HCT116 (cell line): ENCODE measurements at regions not wholly inside any gene's neighbourhood (a gene's known extent, or its start where the extent isn't known, plus 50 kb on each side); places are given as distances from the start of the nearest gene placed in this dataset.

Experiments used
- ATAC-seq: fragments of 200-7000 bp; cut with Tn5 transposase; 2 replicates; pipeline ENCODE4 v1.9.1; 2020; ENCODE audit warnings: mild to moderate bottlenecking, moderate library complexity
- BruUV-seq: library from RNA; stranded (reverse); fragments of 400-500 nt; replicated peaks from 2 replicates; lab custom pipeline; 2021; lab: Mats Ljungman, UMichigan
- CTCF ChIA-PET: fragments of 300-600 bp; sonication (Branson Sonifier 250); formaldehyde crosslinking; loops from one replicate; lab custom pipeline; 2021; ENCODE audit warnings: antibody characterized with exemption; lab: Charles Lee
- POLR2A ChIA-PET: fragments of 300-600, 350-600 bp; sonication (Branson Sonifier 250); formaldehyde crosslinking; loops from one replicate; lab custom pipeline; 2021; ENCODE audit warnings: antibody characterized with exemption; lab: Charles Lee
- RAD21 ChIA-PET, 2 experiments: fragments of 300-600 bp; sonication (Branson Sonifier 250); formaldehyde crosslinking; loops; one replicate each; lab custom pipeline; 2023; ENCODE audit warnings: low total read pairs in 2 of 2; ENCODE audit not compliant: uncharacterized antibody in 2 of 2, unreplicated experiment in 2 of 2, low non-redundant PET in 1 of 2; lab: Charles Lee
- DNase-seq: peaks from one replicate; pipeline ENCODE4 v3.0.0-alpha.2; 2010; ENCODE audit warnings: low read depth, low spot score
- H2AFZ ChIP-seq: fragments of 200-600 bp; shearing (Covaris generic), sonication (generic); 2 replicates; pipeline ENCODE4 v1.6.1; 2017; ENCODE audit warnings: low read depth, mixed run types, mixed read lengths, antibody characterized with exemption, low read length; ENCODE audit not compliant: poor library complexity, severe bottlenecking
- H3K27ac ChIP-seq: 2 replicates; pipeline ENCODE4 v1.5.1; 2012; ENCODE audit warnings: low read depth, low read length
- H3K27me3 ChIP-seq: fragments of 200-600 bp; sonication (generic); 2 replicates; pipeline ENCODE4 v1.6.1; 2016; ENCODE audit warnings: mixed run types, low read length, mixed read lengths; ENCODE audit not compliant: insufficient read depth
- H3K36me3 ChIP-seq, 2 experiments: fragments of 200-500 bp in 1 of 2; fragments of 200-600 bp in 1 of 2; sonication (Bioruptor generic) in 1 of 2; sonication (generic) in 1 of 2; 2 replicates each; pipeline versions ENCODE4 v1.5.1 to v1.6.1; 2014 to 2016; ENCODE audit warnings: low read length in 2 of 2, inconsistent platforms in 1 of 2, mixed read lengths in 1 of 2, mixed run types in 1 of 2; ENCODE audit not compliant: insufficient read depth in 2 of 2, control insufficient read depth in 1 of 2
- H3K4me1 ChIP-seq, 2 experiments: fragments of 200-600 bp in 1 of 2; sonication (generic) in 1 of 2; 2 replicates each; pipeline versions ENCODE4 v1.5.1 to v1.6.1; 2012 to 2017; ENCODE audit warnings: low read length in 2 of 2, inconsistent platforms in 1 of 2, mild to moderate bottlenecking in 1 of 2, mixed read lengths in 1 of 2, mixed run types in 1 of 2, moderate library complexity in 1 of 2; ENCODE audit not compliant: insufficient read depth in 2 of 2, control insufficient read depth in 1 of 2
- H3K4me2 ChIP-seq: fragments of 200-600 bp; sonication (generic); 2 replicates; pipeline ENCODE4 v1.6.1; 2017; ENCODE audit warnings: mixed run types, low read length, mixed read lengths
- H3K4me3 ChIP-seq, 2 experiments: fragments of 200-600 bp in 1 of 2; sonication (generic) in 1 of 2; replicated peaks in 1 of 2; 2 replicates each; pipeline ENCODE4 v1.5.1; 2011 to 2016; ENCODE audit warnings: low read length in 2 of 2, control low read depth in 1 of 2, low read depth in 1 of 2, mild to moderate bottlenecking in 1 of 2, mixed read lengths in 1 of 2, mixed run types in 1 of 2
- H3K79me2 ChIP-seq: fragments of 200-600 bp; sonication (generic); 2 replicates; pipeline ENCODE4 v1.6.1; 2017; ENCODE audit warnings: mild to moderate bottlenecking, mixed run types, low read length, moderate library complexity, mixed read lengths; ENCODE audit not compliant: insufficient read depth
- H3K9ac ChIP-seq: fragments of 200-600 bp; sonication (generic); 2 replicates; pipeline ENCODE4 v1.6.1; 2016; ENCODE audit warnings: low read length, mixed read lengths
- H3K9me2 ChIP-seq: fragments of 200-600 bp; sonication (generic), shearing (Covaris generic); 2 replicates; pipeline ENCODE4 v1.6.1; 2017; ENCODE audit warnings: mixed run types, mild to moderate bottlenecking, moderate library complexity; ENCODE audit not compliant: insufficient read depth
- H3K9me3 ChIP-seq, 2 experiments: fragments of 200-500 bp in 1 of 2; fragments of 200-600 bp in 1 of 2; sonication (Bioruptor generic) in 1 of 2; sonication (generic) in 1 of 2; 2 replicates each; pipeline ENCODE4 v1.6.1; 2014 to 2017; ENCODE audit warnings: low read length in 2 of 2, mixed read lengths in 2 of 2, inconsistent platforms in 1 of 2, low read depth in 1 of 2, mild to moderate bottlenecking in 1 of 2, mixed run types in 1 of 2, moderate library complexity in 1 of 2; ENCODE audit not compliant: control insufficient read depth in 1 of 2, insufficient read depth in 1 of 2
- H4K20me1 ChIP-seq: fragments of 200-600 bp; sonication (generic), shearing (Covaris generic); 2 replicates; pipeline ENCODE4 v1.6.1; 2017; ENCODE audit warnings: mixed run types, mild to moderate bottlenecking, moderate library complexity; ENCODE audit not compliant: insufficient read depth
- CEBPB ChIP-seq: IDR thresholded peaks from 2 replicates; pipeline ENCODE4 v1.6.1; 2012; ENCODE audit warnings: low read depth
- EGR1 ChIP-seq: IDR thresholded peaks from 2 replicates; pipeline ENCODE4 v1.6.1; 2012; ENCODE audit warnings: low read depth
- FOSL1 ChIP-seq: IDR thresholded peaks from 2 replicates; pipeline ENCODE4 v1.6.1; 2012; ENCODE audit warnings: low read depth
- JUND ChIP-seq: IDR thresholded peaks from 2 replicates; pipeline ENCODE4 v1.6.1; 2012
- POLR2A ChIP-seq: IDR thresholded peaks from 2 replicates; pipeline ENCODE4 v1.7.0; 2011; ENCODE audit warnings: borderline replicate concordance; ENCODE audit not compliant: insufficient read depth, insufficient read length; ENCODE audit errors: extremely low read depth
- POLR2AphosphoS5 ChIP-seq: IDR thresholded peaks from 2 replicates; pipeline ENCODE4 v1.6.1; 2011; ENCODE audit warnings: mild to moderate bottlenecking, low read depth, low read length, moderate library complexity
- RAD21 ChIP-seq: IDR thresholded peaks from 2 replicates; pipeline ENCODE4 v1.6.1; 2012; ENCODE audit warnings: low read depth, mild to moderate bottlenecking
- SIN3A ChIP-seq: IDR thresholded peaks from 2 replicates; pipeline ENCODE4 v1.6.1; 2012; ENCODE audit warnings: low read depth
- YY1 ChIP-seq: IDR thresholded peaks from 2 replicates; pipeline ENCODE4 v1.6.1; 2011; ENCODE audit warnings: low read length, low read depth, moderate library complexity, mild to moderate bottlenecking; ENCODE audit not compliant: insufficient replicate concordance; ENCODE audit errors: extremely low read depth
- intact Hi-C: fragments of 100-400 bp; cut with micrococcal nuclease; formaldehyde crosslinking; loops from 2 replicates; pipeline ENCODE4 v1.10.0; 2022
- TF ChIP-seq, protein P1 (sequence below): IDR thresholded peaks from 2 replicates; pipeline ENCODE4 v1.6.1; 2012
- TF ChIP-seq, protein P2 (sequence below), 3 experiments: fragments of 200-600 bp in 1 of 3; sonication (generic) in 1 of 3; IDR thresholded peaks in 2 of 3; conservative IDR thresholded peaks in 1 of 3; 2 replicates each; pipeline ENCODE4 v1.5.1; 2012 to 2017; ENCODE audit warnings: low read depth in 2 of 3, low read length in 2 of 3, antibody characterized with exemption in 1 of 3, borderline replicate concordance in 1 of 3, control low read depth in 1 of 3, mild to moderate bottlenecking in 1 of 3, mixed read lengths in 1 of 3, mixed run types in 1 of 3, moderate library complexity in 1 of 3; ENCODE audit not compliant: insufficient read depth in 1 of 3

DNA sequence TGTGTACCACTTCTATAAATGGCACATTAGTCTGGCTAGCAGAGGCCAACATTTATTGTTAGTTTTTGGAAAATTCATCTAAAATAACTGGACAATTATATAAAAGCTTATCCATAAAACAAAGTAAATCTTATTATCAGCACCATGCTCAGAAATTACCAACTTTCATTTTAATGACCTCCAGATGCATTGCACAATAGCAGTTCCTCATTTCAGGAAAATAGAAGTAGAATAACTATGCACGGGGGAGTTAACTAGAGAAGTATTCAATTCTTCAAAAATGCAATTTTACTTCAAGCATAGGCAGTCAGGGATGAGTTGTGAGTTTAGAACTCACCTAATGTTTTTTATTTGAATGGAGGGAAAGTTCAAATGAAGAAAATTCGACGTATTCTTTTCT is 1023.5 kb downstream of the PCDH17 start:
- Histone ChIP-seq H2AFZ (no peak overlapping the region), H4K20me1 (no peaks in the 10 kb centered on the region), H3K79me2 (no peaks in the 10 kb centered on the region), H3K9me3 (peaks cover 15 to 41% of the 10 kb centered on the region in 2 experiments; a peak in 2 of 4 replicates), H3K4me3 (no peak overlapping the region), H3K9ac (no peak overlapping the region), H3K27ac (no peak overlapping the region), H3K27me3 (no peaks in the 10 kb centered on the region), H3K4me1 (no peaks in the 10 kb centered on the region), H3K36me3 (no peaks in the 10 kb centered on the region), H3K4me2 (no peak overlapping the region), H3K9me2 (no peaks in the 10 kb centered on the region)
- TF ChIP-seq YY1 (no peak), FOSL1 (no peak), JUND (no peak), POLR2AphosphoS5 (no peak), SIN3A (no peak), EGR1 (no peak), CEBPB (no peak), RAD21 (no peak), POLR2A (no peak)
- TF ChIP-seq, protein P1, sequence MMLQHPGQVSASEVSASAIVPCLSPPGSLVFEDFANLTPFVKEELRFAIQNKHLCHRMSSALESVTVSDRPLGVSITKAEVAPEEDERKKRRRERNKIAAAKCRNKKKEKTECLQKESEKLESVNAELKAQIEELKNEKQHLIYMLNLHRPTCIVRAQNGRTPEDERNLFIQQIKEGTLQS, result no peak
- TF ChIP-seq, protein P2, sequence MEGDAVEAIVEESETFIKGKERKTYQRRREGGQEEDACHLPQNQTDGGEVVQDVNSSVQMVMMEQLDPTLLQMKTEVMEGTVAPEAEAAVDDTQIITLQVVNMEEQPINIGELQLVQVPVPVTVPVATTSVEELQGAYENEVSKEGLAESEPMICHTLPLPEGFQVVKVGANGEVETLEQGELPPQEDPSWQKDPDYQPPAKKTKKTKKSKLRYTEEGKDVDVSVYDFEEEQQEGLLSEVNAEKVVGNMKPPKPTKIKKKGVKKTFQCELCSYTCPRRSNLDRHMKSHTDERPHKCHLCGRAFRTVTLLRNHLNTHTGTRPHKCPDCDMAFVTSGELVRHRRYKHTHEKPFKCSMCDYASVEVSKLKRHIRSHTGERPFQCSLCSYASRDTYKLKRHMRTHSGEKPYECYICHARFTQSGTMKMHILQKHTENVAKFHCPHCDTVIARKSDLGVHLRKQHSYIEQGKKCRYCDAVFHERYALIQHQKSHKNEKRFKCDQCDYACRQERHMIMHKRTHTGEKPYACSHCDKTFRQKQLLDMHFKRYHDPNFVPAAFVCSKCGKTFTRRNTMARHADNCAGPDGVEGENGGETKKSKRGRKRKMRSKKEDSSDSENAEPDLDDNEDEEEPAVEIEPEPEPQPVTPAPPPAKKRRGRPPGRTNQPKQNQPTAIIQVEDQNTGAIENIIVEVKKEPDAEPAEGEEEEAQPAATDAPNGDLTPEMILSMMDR (IDR thresholded peaks at IDR 0.05 in 2 of 3, conservative IDR thresholded peaks at IDR 0.05 in 1 of 3; ENCODE audit: borderline replicate concordance in 1 of 3, insufficient read depth in 1 of 3, low read depth in 2 of 3, low read length in 2 of 3), result no peak
- ChIA-PET POLR2A (no interaction called here), CTCF (no interaction called here), RAD21 (no interaction called here)
- ATAC-seq, result no peak
- DNase-seq, result no peak
- BruUV-seq, result no TSS peak
- intact Hi-C loops, result no loop called here
